ENCODE measurements at regions not wholly inside any gene's neighbourhood (a gene's known extent, or its start where the extent isn't known, plus 50 kb on each side); places are given as distances from the start of the nearest gene placed in this dataset.

- peak overlapping the region; percentile 81 for H4K8ac ChIP-seq (ENCODE audit: extremely low read depth, insufficient read depth, low read length)
- ChIA-PET CTCF (ENCODE audit: partially characterized antibody) (interaction anchor here (0.6 to 2.0 kb wide), 3 partner anchors 8 to 62 kb away, joined by 3 to 4 read pairs (median 3); no protein-coding TSS in a partner anchor), POLR2A (ENCODE audit: partially characterized antibody) (no interaction called here)
- H3K18ac ChIP-seq (ENCODE audit: extremely low read depth, low read length), result no peak overlapping the region; the same call in 1 of the 2 replicates
- peak overlapping the region; percentile 88; the same call in 1 of the 2 replicates for H2AFZ ChIP-seq (ENCODE audit: low read length)
- no peaks in the 10 kb centered on the region; a peak in 1 of 7 replicates for H3K27me3 ChIP-seq (replicated peaks in 1 of 4; ENCODE audit: control insufficient read depth in 3 of 4, extremely low read depth in 1 of 4, insufficient read depth in 3 of 4, low read length in 3 of 4)
- H4K91ac ChIP-seq (replicated peaks; ENCODE audit: insufficient read length, low read length), result peak overlapping the region; percentile 18
- peak overlapping the region; percentile 78; the same call in 1 of the 2 replicates for H2AK5ac ChIP-seq (ENCODE audit: low read depth, low read length)
- peak overlapping the region; percentile 97; the same call in 1 of the 2 replicates for H2BK15ac ChIP-seq (ENCODE audit: low read length)
- no peak overlapping the region for H3K4me2 ChIP-seq (ENCODE audit: insufficient read depth in 1 of 2, low read depth in 2 of 2, low read length in 2 of 2)
- H3K14ac ChIP-seq (ENCODE audit: insufficient read length), result no peak overlapping the region
- peak overlapping the region; percentile 80; the same call in 1 of the 2 replicates for H2BK12ac ChIP-seq (ENCODE audit: low read depth, low read length)
- no peaks in the 10 kb centered on the region for H3K36me3 ChIP-seq (ENCODE audit: control insufficient read depth in 2 of 4, insufficient read depth in 4 of 4, low read length in 3 of 4)
- no peak overlapping the region for H3K4me3 ChIP-seq (ENCODE audit: extremely low read depth in 1 of 4, insufficient read depth in 2 of 4, low read depth in 3 of 4, low read length in 4 of 4)
- peak in 1 of 2 experiments; percentile 40 for DNase-seq (ENCODE audit: low read depth in 1 of 2, low spot score in 2 of 2)
- H3K23me2 ChIP-seq (ENCODE audit: low read depth, low read length), result no peaks in the 10 kb centered on the region
- no peak for FAIRE-seq
- H4K5ac ChIP-seq (ENCODE audit: insufficient read length, low read depth, low read length), result no peak overlapping the region
- H2BK20ac ChIP-seq (ENCODE audit: low read length), result peak overlapping the region; percentile 93; the same call in 1 of the 2 replicates
- no peak overlapping the region for H2BK5ac ChIP-seq (ENCODE audit: low read depth, low read length)
- no peak overlapping the region for H3K23ac ChIP-seq (ENCODE audit: insufficient read length)
- no peaks in the 10 kb centered on the region for H4K20me1 ChIP-seq (replicated peaks in 1 of 2; ENCODE audit: control insufficient read depth in 1 of 2, insufficient read depth in 2 of 2, low read length in 2 of 2)
- H3K4me1 ChIP-seq (replicated peaks in 1 of 4; ENCODE audit: control insufficient read depth in 3 of 4, insufficient read depth in 4 of 4, low read length in 3 of 4), result peaks cover 0 to 6% (median 3%) of the 10 kb centered on the region in 4 experiments; a peak in 5 of 7 replicates
- H3K27ac ChIP-seq (ENCODE audit: low read depth, low read length), result no peak overlapping the region
- no peak overlapping the region for H3K4ac ChIP-seq (replicated peaks; ENCODE audit: insufficient read length, low read depth, low read length)
- no peaks in the 10 kb centered on the region for H3K79me2 ChIP-seq (ENCODE audit: control insufficient read depth in 1 of 2, insufficient read depth in 2 of 2, low read length in 2 of 2)
- no peak for TF ChIP-seq CHD1 (IDR thresholded peaks at IDR 0.05; ENCODE audit: low read depth, low read length)
- TF ChIP-seq E2F6 (IDR thresholded peaks at IDR 0.05), result peak; percentile 58; the same call in 1 of the 2 replicates
- TF ChIP-seq RFX5 (IDR thresholded peaks at IDR 0.05; ENCODE audit: borderline replicate concordance, low read depth, low read length), result no peak
- peak; percentile 50 for TF ChIP-seq MAX (IDR thresholded peaks at IDR 0.05)
- TF ChIP-seq SP1 (IDR thresholded peaks at IDR 0.05; ENCODE audit: low read depth, low read length), result no peak
- TF ChIP-seq TEAD4 (IDR thresholded peaks at IDR 0.05; ENCODE audit: low read depth, low read length), result no peak
- TF ChIP-seq USF2 (IDR thresholded peaks at IDR 0.05; ENCODE audit: low read length), result no peak
- no peak for TF ChIP-seq RBBP5 (IDR thresholded peaks at IDR 0.05; ENCODE audit: borderline replicate concordance, low read depth, low read length)
- no peak for TF ChIP-seq EZH2 (IDR thresholded peaks at IDR 0.05; ENCODE audit: low read depth, low read length, severe bottlenecking)
- H3K9ac ChIP-seq (replicated peaks in 1 of 4; ENCODE audit: extremely low read depth in 1 of 4, low read depth in 3 of 4, low read length in 3 of 4), result no peak overlapping the region
- H2BK120ac ChIP-seq (replicated peaks; ENCODE audit: low read depth, low read length), result no peak overlapping the region
- no peaks in the 10 kb centered on the region for H3K79me1 ChIP-seq (ENCODE audit: low read depth, low read length)
- H3K56ac ChIP-seq (replicated peaks; ENCODE audit: insufficient read length, low read depth, low read length), result no peak overlapping the region
- H3K9me3 ChIP-seq (ENCODE audit: insufficient read depth in 2 of 2, low read depth in 1 of 2, low read length in 1 of 2), result no peaks in the 10 kb centered on the region
- WGBS, 2 experiments (ENCODE audit: extremely low coverage in 1 of 2, insufficient coverage in 1 of 2, insufficient read length in 1 of 2, insufficient replicate concordance in 2 of 2, low coverage in 1 of 2, low lambda C conversion rate in 2 of 2, missing lambda C conversion rate in 1 of 2), result 91% methylated on average over 20 of the region's 31 CpGs; no CpG with 5 or more reads in 1 of the 2 experiments
Measured at GRCh38 chr13:112247471-112248405, 128.4 kb upstream of the SPACA7 start.
